ENCODE measurements at regions not wholly inside any gene's neighbourhood (a gene's known extent, or its start where the extent isn't known, plus 50 kb on each side); places are given as distances from the start of the nearest gene placed in this dataset.
A peak's percentile ranks its signal among the peaks of the same experiment; 100 is the strongest.

DNA sequence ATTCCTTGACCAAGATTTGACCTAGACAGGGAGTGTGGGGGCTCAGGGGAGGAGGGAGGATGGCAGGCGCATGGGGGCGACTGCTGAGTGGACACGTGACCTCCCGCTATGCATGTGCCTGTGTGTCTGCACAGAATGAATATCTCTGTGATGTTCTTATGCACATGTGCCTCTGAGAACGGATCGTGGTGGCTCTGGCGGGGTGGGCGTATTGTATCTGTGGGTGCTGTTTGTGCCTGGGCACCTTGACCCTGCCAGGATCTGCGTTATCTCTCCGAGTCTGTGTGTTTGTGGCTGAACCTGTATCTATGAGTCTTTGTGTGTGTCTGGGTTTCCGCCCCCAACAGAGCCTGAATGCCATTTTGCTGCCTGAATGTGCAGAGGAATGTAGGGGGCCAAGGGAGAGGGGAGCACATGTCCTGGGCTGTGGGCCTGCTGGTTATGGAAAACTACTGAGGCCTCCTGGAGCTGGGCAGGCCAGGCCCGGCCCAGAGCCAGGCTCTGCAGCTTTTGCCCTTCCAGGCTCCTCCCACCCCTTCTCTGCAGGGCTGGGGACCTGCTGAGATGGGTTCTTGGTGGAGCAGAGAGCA lies 102.5 kb downstream of the EBNA1BP2 start:
- intact Hi-C loops (cut with DNase I): loop anchor here (5.0 kb wide), 1 partner anchor 157 kb away; no protein-coding TSS in a partner anchor
- H3K27ac ChIP-seq: peak overlapping the region in 2 of 4 donors; percentile 36 to 59
- peak in 2 of 4 donors; percentile 33 to 40 for DNase-seq

DNA sequence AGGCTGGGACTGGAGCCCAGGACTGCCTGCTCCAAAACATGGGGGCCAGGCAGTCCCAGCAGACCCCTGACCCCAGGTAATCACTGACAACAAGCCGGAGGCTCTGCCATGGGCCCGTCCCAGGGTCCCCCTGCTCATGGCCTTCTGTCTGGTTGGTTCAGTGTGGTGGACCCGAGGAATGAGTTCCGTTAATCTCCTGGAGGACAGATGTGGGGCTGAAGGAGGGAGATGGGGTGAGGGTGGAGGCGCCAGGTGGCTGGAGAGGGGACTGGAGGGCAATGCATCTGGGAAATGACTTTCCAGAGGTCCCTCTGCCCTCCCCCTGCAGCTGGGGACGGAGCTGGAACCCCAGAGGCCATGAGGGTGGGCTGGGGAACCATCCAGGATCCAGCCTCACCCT lies 103.2 kb downstream of the EBNA1BP2 start:
- TF ChIP-seq POLR2A (IDR thresholded peaks at IDR 0.05): no peak
- TF ChIP-seq, protein P1, sequence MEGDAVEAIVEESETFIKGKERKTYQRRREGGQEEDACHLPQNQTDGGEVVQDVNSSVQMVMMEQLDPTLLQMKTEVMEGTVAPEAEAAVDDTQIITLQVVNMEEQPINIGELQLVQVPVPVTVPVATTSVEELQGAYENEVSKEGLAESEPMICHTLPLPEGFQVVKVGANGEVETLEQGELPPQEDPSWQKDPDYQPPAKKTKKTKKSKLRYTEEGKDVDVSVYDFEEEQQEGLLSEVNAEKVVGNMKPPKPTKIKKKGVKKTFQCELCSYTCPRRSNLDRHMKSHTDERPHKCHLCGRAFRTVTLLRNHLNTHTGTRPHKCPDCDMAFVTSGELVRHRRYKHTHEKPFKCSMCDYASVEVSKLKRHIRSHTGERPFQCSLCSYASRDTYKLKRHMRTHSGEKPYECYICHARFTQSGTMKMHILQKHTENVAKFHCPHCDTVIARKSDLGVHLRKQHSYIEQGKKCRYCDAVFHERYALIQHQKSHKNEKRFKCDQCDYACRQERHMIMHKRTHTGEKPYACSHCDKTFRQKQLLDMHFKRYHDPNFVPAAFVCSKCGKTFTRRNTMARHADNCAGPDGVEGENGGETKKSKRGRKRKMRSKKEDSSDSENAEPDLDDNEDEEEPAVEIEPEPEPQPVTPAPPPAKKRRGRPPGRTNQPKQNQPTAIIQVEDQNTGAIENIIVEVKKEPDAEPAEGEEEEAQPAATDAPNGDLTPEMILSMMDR (IDR thresholded peaks at IDR 0.05): no peak

More for the DNA sequence above, 102.5 kb downstream of the EBNA1BP2 start:
- WGBS, 2 donors: 75 to 86% methylated on average over 9 to 12 of the region's 12 CpGs
- H3K9me3 ChIP-seq: no peaks in the 10 kb centered on the region
- H3K4me1 ChIP-seq: peaks cover 25% of the 10 kb centered on the region
- H3K4me3 ChIP-seq: no peak overlapping the region
- no peaks in the 10 kb centered on the region for H3K27me3 ChIP-seq
- TF ChIP-seq, protein P1 (IDR thresholded peaks at IDR 0.05): no peak
- no peak for TF ChIP-seq POLR2A (IDR thresholded peaks at IDR 0.05)
- no peaks in the 10 kb centered on the region for H3K36me3 ChIP-seq (replicated peaks in 1 of 2; ENCODE audit: insufficient read depth in 1 of 2, low read depth in 2 of 2)
- ATAC-seq: peak; percentile 43

DNA sequence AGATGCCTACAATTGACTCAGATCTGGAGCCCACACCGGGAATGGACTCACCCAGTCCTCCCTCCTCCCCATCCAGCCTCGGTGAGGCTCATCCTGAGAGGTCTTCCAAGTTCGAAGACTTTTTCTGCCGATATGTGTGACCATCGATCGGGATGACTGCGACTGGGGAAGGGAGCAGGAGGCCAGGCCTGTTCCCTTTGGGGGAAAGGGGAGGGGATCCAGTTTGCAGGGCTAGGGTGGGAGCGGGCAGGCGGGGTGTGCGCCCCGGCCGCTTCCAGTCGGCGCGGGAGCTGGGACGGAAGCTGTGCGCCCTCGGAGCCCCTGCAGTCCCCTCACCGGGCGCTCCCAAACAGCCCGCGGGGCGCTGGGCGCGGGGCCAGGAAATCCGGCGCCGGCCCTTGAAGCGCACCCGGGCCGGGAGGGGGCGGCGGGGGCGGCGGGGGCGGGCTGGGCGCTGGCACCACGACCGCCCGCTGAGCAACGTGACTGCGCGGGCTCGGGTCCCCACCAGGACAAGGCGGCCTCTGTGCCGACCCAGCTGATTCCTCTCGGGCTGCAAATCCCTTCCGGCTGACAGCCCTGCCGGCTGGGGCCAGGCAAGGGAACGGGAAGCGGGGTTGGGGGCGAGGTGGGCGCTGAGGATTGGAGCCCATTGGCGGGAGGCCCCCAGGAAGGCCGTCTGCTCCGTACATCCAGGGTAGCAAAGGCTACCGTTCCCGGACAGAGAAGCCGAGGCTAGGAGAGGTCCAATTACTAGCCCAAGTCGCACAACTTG lies 103.9 kb downstream of the EBNA1BP2 start:
- Histone ChIP-seq H3K36me3 (replicated peaks in 1 of 2; ENCODE audit: insufficient read depth in 1 of 2, low read depth in 2 of 2) (no peaks in the 10 kb centered on the region), H3K9me3 (no peaks in the 10 kb centered on the region), H3K27ac (peak overlapping the region in 1 of 4 donors; percentile 8), H3K27me3 (no peaks in the 10 kb centered on the region), H3K4me3 (no peak overlapping the region), H3K4me1 (peaks cover 21% of the 10 kb centered on the region)
- TF ChIP-seq POLR2A (IDR thresholded peaks at IDR 0.05): no peak
- TF ChIP-seq, protein P1 (IDR thresholded peaks at IDR 0.05): no peak
- peak; percentile 41 for ATAC-seq
- WGBS, 2 donors: 11 to 27% methylated on average over 10 to 39 of the region's 60 CpGs
- intact Hi-C loops (cut with DNase I): no loop called here
- DNase-seq: peak in 2 of 4 donors; percentile 22 to 43

More for the DNA sequence above, 103.2 kb downstream of the EBNA1BP2 start:
- H3K4me3 ChIP-seq: no peak overlapping the region
- no peaks in the 10 kb centered on the region for H3K9me3 ChIP-seq
- intact Hi-C loops (cut with DNase I): no loop called here
- H3K27ac ChIP-seq: peak overlapping the region in 1 of 4 donors; percentile 59
- peaks cover 25% of the 10 kb centered on the region for H3K4me1 ChIP-seq
- ATAC-seq (no peak), DNase-seq (no peak)
- whole genome bisulfite sequencing, 2 donors: 93 to 94% methylated on average over 4 to 6 of the region's 6 CpGs
- H3K36me3 ChIP-seq (replicated peaks in 1 of 2; ENCODE audit: insufficient read depth in 1 of 2, low read depth in 2 of 2): no peaks in the 10 kb centered on the region
- no peaks in the 10 kb centered on the region for H3K27me3 ChIP-seq

DNA sequence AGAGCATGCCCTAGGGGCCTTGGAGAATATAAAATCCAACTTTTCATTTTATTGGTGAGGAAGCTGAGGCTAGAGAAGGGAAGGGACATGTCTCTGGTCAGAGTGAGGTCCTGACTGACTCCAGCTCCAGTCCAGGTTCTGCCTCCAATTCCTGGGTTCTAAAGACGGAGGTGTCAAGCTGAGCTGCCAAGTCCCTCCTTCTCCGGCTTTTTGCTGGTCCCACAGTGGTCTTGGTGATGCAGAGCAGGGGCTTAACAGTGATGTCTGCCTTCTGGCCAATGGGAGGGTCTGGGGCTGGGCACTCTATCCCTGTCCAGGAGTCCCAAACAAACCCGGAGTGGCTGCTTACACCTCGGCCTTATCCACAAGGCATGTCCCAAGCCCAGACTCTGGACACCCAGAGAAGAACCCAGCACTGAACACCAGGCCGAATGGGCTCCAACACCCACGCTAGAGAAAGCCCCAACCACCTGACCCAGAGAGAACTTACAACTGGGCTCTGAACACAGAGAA lies 104.8 kb downstream of the EBNA1BP2 start:
- no peak for TF ChIP-seq POLR2A (IDR thresholded peaks at IDR 0.05)
- TF ChIP-seq, protein P1 (IDR thresholded peaks at IDR 0.05): no peak
- no peaks in the 10 kb centered on the region for H3K27me3 ChIP-seq
- no peak overlapping the region for H3K27ac ChIP-seq
- no peak overlapping the region for H3K4me3 ChIP-seq
- H3K36me3 ChIP-seq (replicated peaks in 1 of 2; ENCODE audit: insufficient read depth in 1 of 2, low read depth in 2 of 2): no peaks in the 10 kb centered on the region
- no peaks in the 10 kb centered on the region for H3K9me3 ChIP-seq
- DNase-seq (no peak), ATAC-seq (no peak)
- WGBS, 2 donors: 92% methylated on average over 4 to 6 of the region's 6 CpGs
- H3K4me1 ChIP-seq: peaks cover 18% of the 10 kb centered on the region
- intact Hi-C loops (cut with DNase I): no loop called here

All from body of pancreas (tissue), 4 donors.